A549 (cell line): ENCODE measurements at regions not wholly inside any gene's neighbourhood (a gene's known extent, or its start where the extent isn't known, plus 50 kb on each side); places are given as distances from the start of the nearest gene placed in this dataset.

Experiments
- CBX8 ChIP-seq: fragments of 200-600 bp; sonication (generic); IDR thresholded peaks from 2 replicates; pipeline ENCODE4 v1.6.1; 2016
- CEBPB ChIP-seq, 2 experiments: fragments of >200 bp in 1 of 2; sonication (Bioruptor Twin) in 1 of 2; formaldehyde crosslinking in 1 of 2; IDR thresholded peaks; 2 replicates each; pipeline ENCODE4 v1.6.1; 2012 to 2016
- EP300 ChIP-seq, 2 experiments: fragments of >200 bp; sonication (Bioruptor Twin); formaldehyde crosslinking; IDR thresholded peaks; 2 replicates in 1 of 2; 3 replicates in 1 of 2; pipeline ENCODE4 v1.6.1; 2016 to 2017
- ESRRA ChIP-seq: fragments of 150-350 bp; IDR thresholded peaks from 2 replicates; pipeline ENCODE4 v1.6.1; 2014; ENCODE audit warnings: mild to moderate bottlenecking, low read length, borderline replicate concordance
- FOXS1 ChIP-seq: fragments of 250-450 bp; sonication (Bioruptor Pico); IDR thresholded peaks from 2 replicates; pipeline ENCODE4 v1.5.0; 2020; ENCODE audit warnings: mild to moderate bottlenecking, moderate library complexity
- HDAC2 ChIP-seq: fragments of 200-600 bp; sonication (generic); IDR thresholded peaks from 2 replicates; pipeline ENCODE4 v1.6.1; 2016
- JUN ChIP-seq, 2 experiments: fragments of >200 bp; sonication (Bioruptor Twin); formaldehyde crosslinking; IDR thresholded peaks; 2 replicates in 1 of 2; 3 replicates in 1 of 2; pipeline ENCODE4 v1.6.1; 2016 to 2017
- JUNB ChIP-seq: fragments of >200 bp; sonication (Bioruptor Twin); formaldehyde crosslinking; IDR thresholded peaks from 2 replicates; pipeline ENCODE4 v1.6.1; 2016
- POLR2A ChIP-seq: IDR thresholded peaks from 2 replicates; pipeline ENCODE4 v1.6.1; 2012; ENCODE audit warnings: mild to moderate bottlenecking, low read length
- RAD21 ChIP-seq, 2 experiments: fragments of >200 bp in 1 of 2; sonication (Bioruptor Twin) in 1 of 2; formaldehyde crosslinking in 1 of 2; IDR thresholded peaks in 1 of 2; conservative IDR thresholded peaks in 1 of 2; 2 replicates in 1 of 2; 3 replicates in 1 of 2; pipeline ENCODE4 v1.6.1; 2012 to 2018; ENCODE audit warnings: inconsistent platforms in 1 of 2
- RFX5 ChIP-seq: fragments of 450-650 bp; IDR thresholded peaks from 2 replicates; pipeline ENCODE4 v1.7.1; 2014; ENCODE audit warnings: antibody characterized with exemption, mild to moderate bottlenecking, moderate library complexity
- TF ChIP-seq, protein P1 (sequence below): fragments of >200 bp; sonication (Bioruptor Twin); formaldehyde crosslinking; IDR thresholded peaks from 3 replicates; pipeline ENCODE4 v1.5.1; 2016
- TF ChIP-seq, protein P2 (sequence below): fragments of 200-600 bp; sonication (generic); IDR thresholded peaks from 2 replicates; pipeline ENCODE4 v1.6.1; 2016; ENCODE audit warnings: antibody characterized with exemption, mild to moderate bottlenecking, moderate library complexity
- TF ChIP-seq, protein P3 (sequence below): IDR thresholded peaks from 2 replicates; pipeline ENCODE4 v1.6.1; 2012

DNA sequence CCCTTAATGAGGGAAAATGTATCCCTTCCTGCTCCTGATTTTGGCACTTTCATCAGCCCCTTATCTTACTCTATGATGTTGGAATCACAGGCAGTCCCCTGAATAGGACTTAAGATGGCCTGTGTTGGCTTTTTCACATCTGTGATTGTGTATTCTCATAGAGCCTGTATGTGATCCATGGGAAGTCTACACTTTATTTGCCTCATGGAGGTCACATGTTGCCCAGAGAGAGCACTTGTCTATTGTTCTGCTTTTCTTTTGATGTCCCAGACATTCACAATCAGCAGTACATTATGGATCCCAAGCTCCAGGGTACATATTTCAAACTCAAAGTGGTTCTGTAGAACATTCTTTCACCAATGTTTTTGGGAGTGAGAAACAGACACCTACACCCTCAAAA, 885.2 kb upstream of the ADGRL2 start:
- TF ChIP-seq, protein P1, sequence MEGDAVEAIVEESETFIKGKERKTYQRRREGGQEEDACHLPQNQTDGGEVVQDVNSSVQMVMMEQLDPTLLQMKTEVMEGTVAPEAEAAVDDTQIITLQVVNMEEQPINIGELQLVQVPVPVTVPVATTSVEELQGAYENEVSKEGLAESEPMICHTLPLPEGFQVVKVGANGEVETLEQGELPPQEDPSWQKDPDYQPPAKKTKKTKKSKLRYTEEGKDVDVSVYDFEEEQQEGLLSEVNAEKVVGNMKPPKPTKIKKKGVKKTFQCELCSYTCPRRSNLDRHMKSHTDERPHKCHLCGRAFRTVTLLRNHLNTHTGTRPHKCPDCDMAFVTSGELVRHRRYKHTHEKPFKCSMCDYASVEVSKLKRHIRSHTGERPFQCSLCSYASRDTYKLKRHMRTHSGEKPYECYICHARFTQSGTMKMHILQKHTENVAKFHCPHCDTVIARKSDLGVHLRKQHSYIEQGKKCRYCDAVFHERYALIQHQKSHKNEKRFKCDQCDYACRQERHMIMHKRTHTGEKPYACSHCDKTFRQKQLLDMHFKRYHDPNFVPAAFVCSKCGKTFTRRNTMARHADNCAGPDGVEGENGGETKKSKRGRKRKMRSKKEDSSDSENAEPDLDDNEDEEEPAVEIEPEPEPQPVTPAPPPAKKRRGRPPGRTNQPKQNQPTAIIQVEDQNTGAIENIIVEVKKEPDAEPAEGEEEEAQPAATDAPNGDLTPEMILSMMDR = no peak
- TF ChIP-seq RFX5 (no peak), CEBPB (IDR thresholded peaks at IDR 0.05) (no peak), JUN (IDR thresholded peaks at IDR 0.05) (no peak), POLR2A (no peak), ESRRA (no peak), HDAC2 (no peak), EP300 (IDR thresholded peaks at IDR 0.05) (no peak), JUNB (no peak), RAD21 (conservative IDR thresholded peaks at IDR 0.05 in 1 of 2, IDR thresholded peaks at IDR 0.05 in 1 of 2) (no peak), FOXS1 (CRISPR knock-in tag) (no peak), CBX8 (no peak)
- TF ChIP-seq, protein P2, sequence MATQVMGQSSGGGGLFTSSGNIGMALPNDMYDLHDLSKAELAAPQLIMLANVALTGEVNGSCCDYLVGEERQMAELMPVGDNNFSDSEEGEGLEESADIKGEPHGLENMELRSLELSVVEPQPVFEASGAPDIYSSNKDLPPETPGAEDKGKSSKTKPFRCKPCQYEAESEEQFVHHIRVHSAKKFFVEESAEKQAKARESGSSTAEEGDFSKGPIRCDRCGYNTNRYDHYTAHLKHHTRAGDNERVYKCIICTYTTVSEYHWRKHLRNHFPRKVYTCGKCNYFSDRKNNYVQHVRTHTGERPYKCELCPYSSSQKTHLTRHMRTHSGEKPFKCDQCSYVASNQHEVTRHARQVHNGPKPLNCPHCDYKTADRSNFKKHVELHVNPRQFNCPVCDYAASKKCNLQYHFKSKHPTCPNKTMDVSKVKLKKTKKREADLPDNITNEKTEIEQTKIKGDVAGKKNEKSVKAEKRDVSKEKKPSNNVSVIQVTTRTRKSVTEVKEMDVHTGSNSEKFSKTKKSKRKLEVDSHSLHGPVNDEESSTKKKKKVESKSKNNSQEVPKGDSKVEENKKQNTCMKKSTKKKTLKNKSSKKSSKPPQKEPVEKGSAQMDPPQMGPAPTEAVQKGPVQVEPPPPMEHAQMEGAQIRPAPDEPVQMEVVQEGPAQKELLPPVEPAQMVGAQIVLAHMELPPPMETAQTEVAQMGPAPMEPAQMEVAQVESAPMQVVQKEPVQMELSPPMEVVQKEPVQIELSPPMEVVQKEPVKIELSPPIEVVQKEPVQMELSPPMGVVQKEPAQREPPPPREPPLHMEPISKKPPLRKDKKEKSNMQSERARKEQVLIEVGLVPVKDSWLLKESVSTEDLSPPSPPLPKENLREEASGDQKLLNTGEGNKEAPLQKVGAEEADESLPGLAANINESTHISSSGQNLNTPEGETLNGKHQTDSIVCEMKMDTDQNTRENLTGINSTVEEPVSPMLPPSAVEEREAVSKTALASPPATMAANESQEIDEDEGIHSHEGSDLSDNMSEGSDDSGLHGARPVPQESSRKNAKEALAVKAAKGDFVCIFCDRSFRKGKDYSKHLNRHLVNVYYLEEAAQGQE = no peak
- TF ChIP-seq, protein P3, sequence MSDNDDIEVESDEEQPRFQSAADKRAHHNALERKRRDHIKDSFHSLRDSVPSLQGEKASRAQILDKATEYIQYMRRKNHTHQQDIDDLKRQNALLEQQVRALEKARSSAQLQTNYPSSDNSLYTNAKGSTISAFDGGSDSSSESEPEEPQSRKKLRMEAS = no peak
